Panc1 (cell line): ENCODE measurements at regions not wholly inside any gene's neighbourhood (a gene's known extent, or its start where the extent isn't known, plus 50 kb on each side); places are given as distances from the start of the nearest gene placed in this dataset.
"Not testable (repeated sequence)": the region's sequence is repeated elsewhere in the genome, so short reads cannot be mapped to it uniquely, and the experiment has no call there.

ENCODE experiments used
- POLR2AphosphoS5 ChIP-seq: IDR thresholded peaks from 2 replicates; pipeline ENCODE4 v1.6.1; 2012; ENCODE audit warnings: mild to moderate bottlenecking, low read depth, low read length, moderate library complexity
- SIN3A ChIP-seq: IDR thresholded peaks from 2 replicates; pipeline ENCODE4 v1.6.1; 2012; ENCODE audit warnings: low read depth, mild to moderate bottlenecking, low read length, moderate library complexity, borderline replicate concordance; ENCODE audit not compliant: insufficient read depth
- TCF7L2 ChIP-seq: IDR thresholded peaks from 2 replicates; pipeline ENCODE4 v1.6.1; 2011; ENCODE audit warnings: mild to moderate bottlenecking, low read depth, low read length, inconsistent platforms
- TF ChIP-seq, protein P1 (sequence below), 2 experiments: IDR thresholded peaks; 2 replicates each; pipeline ENCODE4 v1.6.1; 2011 to 2012; ENCODE audit warnings: low read depth in 2 of 2, control low read depth in 1 of 2, low read length in 1 of 2, mild to moderate bottlenecking in 1 of 2, moderate library complexity in 1 of 2; ENCODE audit not compliant: insufficient read depth in 1 of 2
- TF ChIP-seq, protein P2 (sequence below): fragments of 450-650 bp; IDR thresholded peaks from 2 replicates; pipeline ENCODE4 v1.5.1; 2017; ENCODE audit warnings: mild to moderate bottlenecking

DNA sequence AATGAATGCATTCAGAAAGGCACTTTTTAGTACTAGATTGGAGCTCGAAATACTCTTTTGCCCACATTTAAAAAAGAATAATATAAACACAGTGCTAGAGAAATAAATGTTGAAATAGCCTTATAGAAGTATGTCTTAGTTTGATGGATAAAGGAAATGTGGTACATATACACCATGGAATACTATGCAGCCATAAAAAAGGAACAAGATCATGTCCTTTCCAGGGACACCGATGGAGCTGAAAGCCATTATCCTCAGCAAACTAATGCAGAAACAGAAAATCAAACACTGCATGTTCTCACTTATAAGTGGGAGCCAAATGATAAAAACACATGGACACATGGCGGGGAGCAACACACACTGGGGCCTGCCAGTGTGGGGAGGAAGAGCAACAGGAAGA, 135.0 kb downstream of the HNMT start:
- TF ChIP-seq, protein P1, sequence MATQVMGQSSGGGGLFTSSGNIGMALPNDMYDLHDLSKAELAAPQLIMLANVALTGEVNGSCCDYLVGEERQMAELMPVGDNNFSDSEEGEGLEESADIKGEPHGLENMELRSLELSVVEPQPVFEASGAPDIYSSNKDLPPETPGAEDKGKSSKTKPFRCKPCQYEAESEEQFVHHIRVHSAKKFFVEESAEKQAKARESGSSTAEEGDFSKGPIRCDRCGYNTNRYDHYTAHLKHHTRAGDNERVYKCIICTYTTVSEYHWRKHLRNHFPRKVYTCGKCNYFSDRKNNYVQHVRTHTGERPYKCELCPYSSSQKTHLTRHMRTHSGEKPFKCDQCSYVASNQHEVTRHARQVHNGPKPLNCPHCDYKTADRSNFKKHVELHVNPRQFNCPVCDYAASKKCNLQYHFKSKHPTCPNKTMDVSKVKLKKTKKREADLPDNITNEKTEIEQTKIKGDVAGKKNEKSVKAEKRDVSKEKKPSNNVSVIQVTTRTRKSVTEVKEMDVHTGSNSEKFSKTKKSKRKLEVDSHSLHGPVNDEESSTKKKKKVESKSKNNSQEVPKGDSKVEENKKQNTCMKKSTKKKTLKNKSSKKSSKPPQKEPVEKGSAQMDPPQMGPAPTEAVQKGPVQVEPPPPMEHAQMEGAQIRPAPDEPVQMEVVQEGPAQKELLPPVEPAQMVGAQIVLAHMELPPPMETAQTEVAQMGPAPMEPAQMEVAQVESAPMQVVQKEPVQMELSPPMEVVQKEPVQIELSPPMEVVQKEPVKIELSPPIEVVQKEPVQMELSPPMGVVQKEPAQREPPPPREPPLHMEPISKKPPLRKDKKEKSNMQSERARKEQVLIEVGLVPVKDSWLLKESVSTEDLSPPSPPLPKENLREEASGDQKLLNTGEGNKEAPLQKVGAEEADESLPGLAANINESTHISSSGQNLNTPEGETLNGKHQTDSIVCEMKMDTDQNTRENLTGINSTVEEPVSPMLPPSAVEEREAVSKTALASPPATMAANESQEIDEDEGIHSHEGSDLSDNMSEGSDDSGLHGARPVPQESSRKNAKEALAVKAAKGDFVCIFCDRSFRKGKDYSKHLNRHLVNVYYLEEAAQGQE (IDR thresholded peaks at IDR 0.05; ENCODE audit: insufficient read depth in 1 of 2, low read depth in 2 of 2, low read length in 1 of 2) = not testable (repeated sequence)
- TF ChIP-seq, protein P2, sequence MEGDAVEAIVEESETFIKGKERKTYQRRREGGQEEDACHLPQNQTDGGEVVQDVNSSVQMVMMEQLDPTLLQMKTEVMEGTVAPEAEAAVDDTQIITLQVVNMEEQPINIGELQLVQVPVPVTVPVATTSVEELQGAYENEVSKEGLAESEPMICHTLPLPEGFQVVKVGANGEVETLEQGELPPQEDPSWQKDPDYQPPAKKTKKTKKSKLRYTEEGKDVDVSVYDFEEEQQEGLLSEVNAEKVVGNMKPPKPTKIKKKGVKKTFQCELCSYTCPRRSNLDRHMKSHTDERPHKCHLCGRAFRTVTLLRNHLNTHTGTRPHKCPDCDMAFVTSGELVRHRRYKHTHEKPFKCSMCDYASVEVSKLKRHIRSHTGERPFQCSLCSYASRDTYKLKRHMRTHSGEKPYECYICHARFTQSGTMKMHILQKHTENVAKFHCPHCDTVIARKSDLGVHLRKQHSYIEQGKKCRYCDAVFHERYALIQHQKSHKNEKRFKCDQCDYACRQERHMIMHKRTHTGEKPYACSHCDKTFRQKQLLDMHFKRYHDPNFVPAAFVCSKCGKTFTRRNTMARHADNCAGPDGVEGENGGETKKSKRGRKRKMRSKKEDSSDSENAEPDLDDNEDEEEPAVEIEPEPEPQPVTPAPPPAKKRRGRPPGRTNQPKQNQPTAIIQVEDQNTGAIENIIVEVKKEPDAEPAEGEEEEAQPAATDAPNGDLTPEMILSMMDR = not testable (repeated sequence)
- not testable (repeated sequence) for TF ChIP-seq SIN3A, POLR2AphosphoS5, TCF7L2
